ENCODE measurements at regions not wholly inside any gene's neighbourhood (a gene's known extent, or its start where the extent isn't known, plus 50 kb on each side); places are given as distances from the start of the nearest gene placed in this dataset.

GRCh38 chrX:20594985-20595384 is 328.3 kb upstream of the RPS6KA3 start:
- H3K36me3 ChIP-seq (ENCODE audit: control insufficient read depth, insufficient read depth, low read length) = no peaks in the 10 kb centered on the region
- no peak overlapping the region for H3K27ac ChIP-seq (ENCODE audit: extremely low read depth, low read depth, low read length)
- no peak for FAIRE-seq
- H4K20me1 ChIP-seq (replicated peaks; ENCODE audit: control insufficient read depth, insufficient read depth, low read length) = no peaks in the 10 kb centered on the region
- H3K4me1 ChIP-seq (replicated peaks in 1 of 2; ENCODE audit: control insufficient read depth in 2 of 2, insufficient read depth in 2 of 2, low read length in 2 of 2) = no peaks in the 10 kb centered on the region
- ChIA-PET CTCF (ENCODE audit: low intra/inter-chr PET ratio) (no interaction called here), POLR2A (no interaction called here)
- no peak for ATAC-seq
- in situ Hi-C loops (cut with MboI) = no loop called here
- H3K9ac ChIP-seq (ENCODE audit: insufficient read depth in 1 of 2, low read depth in 2 of 2, low read length in 2 of 2) = no peak overlapping the region
- no peak for DNase-seq (ENCODE audit: extremely low read depth in 1 of 4, low spot score in 3 of 4)
- no peaks in the 10 kb centered on the region for H3K27me3 ChIP-seq (ENCODE audit: control insufficient read depth in 2 of 2, insufficient read depth in 2 of 2, low read length in 2 of 2)
- no peaks in the 10 kb centered on the region for H3K79me2 ChIP-seq (ENCODE audit: control insufficient read depth, insufficient read depth, low read length)
- no peaks in the 10 kb centered on the region for H3K9me1 ChIP-seq (ENCODE audit: control insufficient read depth, insufficient read depth, low read length)
- no peak overlapping the region for H2AFZ ChIP-seq (ENCODE audit: low read depth, low read length)
- H3K9me3 ChIP-seq (replicated peaks; ENCODE audit: control insufficient read depth, insufficient read depth, low read depth, low read length) = no peaks in the 10 kb centered on the region; the same call in 1 of the 2 replicates
- no peak overlapping the region for H3K4me2 ChIP-seq (ENCODE audit: insufficient read depth, low read length)
- intact Hi-C loops (cut with micrococcal nuclease) = no loop called here
- 0% methylated on average over 2 of the region's 2 CpGs for WGBS (ENCODE audit: insufficient coverage, low coverage, missing lambda C conversion rate)
- BruUV-seq (replicated peaks) = no TSS peak
- no peak overlapping the region for H3K4me3 ChIP-seq
- TF ChIP-seq ZSCAN29 (IDR thresholded peaks at IDR 0.05) (no peak), ZNF655 (CRISPR knock-in tag; IDR thresholded peaks at IDR 0.05) (no peak), WHSC1 (IDR thresholded peaks at IDR 0.05; ENCODE audit: low read length) (no peak), KDM1A (IDR thresholded peaks at IDR 0.05) (no peak), ZNF175 (CRISPR knock-in tag; IDR thresholded peaks at IDR 0.05; ENCODE audit: low read depth) (no peak), LEF1 (IDR thresholded peaks at IDR 0.05) (no peak), ZBTB2 (IDR thresholded peaks at IDR 0.05) (no peak), GTF2A2 (tag; IDR thresholded peaks at IDR 0.05) (no peak), KAT2B (IDR thresholded peaks at IDR 0.05; ENCODE audit: low read depth, low read length) (no peak), FOXJ3 (CRISPR knock-in tag; IDR thresholded peaks at IDR 0.05) (no peak), BRCA1 (IDR thresholded peaks at IDR 0.05) (no peak), BRCA1 (CRISPR knock-in tag; IDR thresholded peaks at IDR 0.05) (no peak), HSF4 (CRISPR knock-in tag; IDR thresholded peaks at IDR 0.05; ENCODE audit: borderline replicate concordance) (no peak), ETV5 (CRISPR knock-in tag; IDR thresholded peaks at IDR 0.05; ENCODE audit: low read depth) (no peak), POLR3G (IDR thresholded peaks at IDR 0.05; ENCODE audit: extremely low read depth, insufficient read length, insufficient replicate concordance) (no peak), HNRNPH1 (optimal IDR thresholded peaks at IDR 0.05; ENCODE audit: low read depth, low read length) (no peak), MBD1 (CRISPR knock-in tag; IDR thresholded peaks at IDR 0.05) (no peak), CLOCK (CRISPR knock-in tag; IDR thresholded peaks at IDR 0.05; ENCODE audit: borderline replicate concordance) (no peak), PHF20 (IDR thresholded peaks at IDR 0.05; ENCODE audit: partially characterized antibody) (no peak)

Data from K562 (cell line).